HG03439 (cell line): ENCODE measurements at regions not wholly inside any gene's neighbourhood (a gene's known extent, or its start where the extent isn't known, plus 50 kb on each side); places are given as distances from the start of the nearest gene placed in this dataset.

Source experiments
- ATAC-seq: cut with Tn5 transposase; IDR thresholded peaks from one replicate; pipeline ENCODE4 v1.9.1; 2021; ENCODE audit warnings: mild to moderate bottlenecking, moderate library complexity; ENCODE audit not compliant: unreplicated experiment

- no peak for ATAC-seq
Measured at GRCh38 chr6:9957215-9957759, 457.6 kb downstream of the TFAP2A start.

- no peak for ATAC-seq
Measured at GRCh38 chr6:9948678-9949077, 466.2 kb downstream of the TFAP2A start.

DNA sequence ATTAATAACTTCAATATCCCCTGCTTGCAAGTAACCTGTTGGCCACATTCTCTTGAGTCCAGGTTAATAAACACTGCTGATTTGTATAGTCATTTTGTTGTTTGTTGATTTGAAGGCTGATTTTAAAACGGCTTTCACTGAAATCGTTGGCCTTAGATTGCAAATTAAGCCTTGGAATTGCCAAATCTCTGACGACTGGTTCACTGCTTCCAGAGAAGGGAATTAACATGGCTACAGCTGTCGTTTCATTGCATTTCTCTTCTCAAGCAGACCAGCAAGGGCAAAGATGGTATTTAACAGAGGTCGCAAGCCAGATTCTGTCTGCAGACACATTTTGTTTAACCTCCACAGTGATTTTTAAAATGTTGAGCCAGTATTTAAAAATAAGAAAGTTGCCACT is 470.9 kb downstream of the TFAP2A start:
- no peak for ATAC-seq

GRCh38 chr6:9943026-9943425 is 471.8 kb downstream of the TFAP2A start:
- ATAC-seq, result no peak

- no peak for ATAC-seq
Measured at GRCh38 chr6:9942131-9942530, 472.7 kb downstream of the TFAP2A start.

GRCh38 chr6:9938801-9939200 is 476.1 kb downstream of the TFAP2A start:
- ATAC-seq, result no peak

- ATAC-seq, result no peak
Measured at GRCh38 chr6:9937031-9937763, 477.7 kb downstream of the TFAP2A start.

- ATAC-seq, result no peak
Measured at GRCh38 chr6:9936551-9936950, 478.3 kb downstream of the TFAP2A start.

- no peak for ATAC-seq
Measured at GRCh38 chr6:9933677-9934076, 481.2 kb downstream of the TFAP2A start.

DNA sequence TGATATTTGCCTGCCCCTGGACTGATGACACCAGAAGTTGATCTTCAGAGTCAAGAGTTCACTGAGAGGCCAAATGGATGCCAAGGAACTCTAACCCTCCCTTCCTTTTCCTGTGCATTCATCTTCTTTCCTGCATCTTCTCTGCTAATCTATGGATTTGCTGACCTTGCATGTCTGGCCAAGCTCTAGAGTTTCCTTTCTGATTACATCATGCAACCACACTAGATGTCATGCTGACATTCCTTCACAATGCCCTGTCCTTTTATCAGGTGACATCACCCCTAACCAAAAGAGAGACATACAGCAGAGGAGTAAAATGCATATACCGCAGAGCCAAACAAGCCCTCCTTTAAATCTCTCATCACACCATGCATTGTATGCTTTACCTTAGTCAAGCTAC is 487.6 kb downstream of the TFAP2A start:
- ATAC-seq, result no peak

- ATAC-seq, result no peak
Measured at GRCh38 chr6:9924971-9925370, 489.9 kb downstream of the TFAP2A start.

DNA sequence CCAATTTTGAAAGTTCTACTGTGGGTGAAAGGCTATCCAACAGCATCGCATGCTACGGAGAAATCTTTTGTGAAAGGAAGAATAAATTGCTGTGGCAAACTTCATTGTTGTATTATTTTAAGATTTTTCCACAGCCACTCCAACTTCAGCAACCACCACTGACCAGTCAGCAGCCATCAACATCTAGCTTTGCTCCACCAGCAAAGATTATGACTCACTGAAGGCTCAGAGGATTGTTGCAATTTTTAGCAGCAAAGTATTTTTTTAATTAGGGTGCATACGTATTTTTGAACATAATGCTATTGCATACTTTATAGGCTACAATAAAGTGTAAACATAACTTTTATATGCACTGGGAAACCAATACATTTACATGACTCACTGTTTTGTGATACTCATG is 493.5 kb downstream of the TFAP2A start:
- no peak for ATAC-seq

- no peak for ATAC-seq
Measured at GRCh38 chr6:9914951-9915350, 499.9 kb downstream of the TFAP2A start.

DNA sequence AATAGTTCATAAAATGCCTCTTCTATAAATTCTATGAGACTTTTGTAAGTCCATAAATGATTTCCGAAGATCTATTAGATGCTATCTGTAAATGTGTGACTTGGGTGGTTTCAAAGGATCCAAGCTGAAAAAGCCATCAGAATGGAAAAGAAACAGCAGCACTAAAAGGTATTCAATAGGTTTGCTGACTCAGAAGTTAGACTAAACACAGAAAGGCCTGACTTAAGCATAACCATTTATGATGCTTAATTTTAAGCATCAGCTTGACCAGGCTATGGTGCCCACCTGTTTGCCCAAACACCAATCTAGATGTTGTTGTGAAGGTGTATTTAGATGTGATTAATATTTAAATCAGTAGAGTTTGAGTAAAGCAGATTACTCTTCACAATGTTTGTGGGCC is 513.5 kb downstream of the TFAP2A start:
- no peak for ATAC-seq

DNA sequence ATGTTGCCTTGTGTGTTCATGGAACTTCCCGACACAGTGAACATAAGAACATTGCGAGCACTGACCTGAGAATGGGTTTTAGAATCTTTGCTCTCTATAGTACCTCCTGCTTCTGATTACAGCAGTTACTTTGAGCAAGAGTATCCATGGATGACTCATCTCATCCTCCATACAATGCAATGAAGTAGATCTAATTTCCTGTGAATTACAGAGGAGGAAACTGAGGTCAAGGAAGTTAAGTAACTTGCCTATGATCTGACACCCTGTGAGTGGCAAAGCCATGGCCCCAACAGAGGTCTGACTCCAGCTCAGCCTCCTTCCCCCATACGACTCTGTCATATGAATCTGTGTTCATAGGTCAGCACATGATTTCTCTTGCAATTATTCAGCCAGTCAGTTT is 518.1 kb downstream of the TFAP2A start:
- no peak for ATAC-seq

- no peak for ATAC-seq
Measured at GRCh38 chr6:9890893-9891292, 524.0 kb downstream of the TFAP2A start.

DNA sequence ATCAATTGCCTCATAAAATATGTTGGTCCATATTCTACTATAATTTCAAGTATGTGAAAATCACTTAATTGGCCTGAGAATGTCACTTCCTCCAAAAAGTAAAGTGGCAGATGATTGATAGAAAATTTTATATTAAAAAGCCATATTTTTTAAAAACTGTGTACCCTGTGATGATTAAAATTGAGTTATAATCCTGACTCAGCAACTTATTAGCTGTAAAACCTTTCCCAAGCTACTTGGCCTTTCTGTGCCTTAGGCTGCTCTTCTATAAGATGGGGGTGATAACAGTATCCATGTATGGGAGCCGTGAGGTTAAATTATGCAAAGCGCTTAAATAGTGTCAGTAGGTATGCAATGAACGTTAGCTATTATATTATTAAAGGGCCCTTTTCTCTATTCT is 524.4 kb downstream of the TFAP2A start:
- no peak for ATAC-seq

- ATAC-seq, result no peak
Measured at GRCh38 chr6:9878535-9878934, 536.3 kb downstream of the TFAP2A start.

DNA sequence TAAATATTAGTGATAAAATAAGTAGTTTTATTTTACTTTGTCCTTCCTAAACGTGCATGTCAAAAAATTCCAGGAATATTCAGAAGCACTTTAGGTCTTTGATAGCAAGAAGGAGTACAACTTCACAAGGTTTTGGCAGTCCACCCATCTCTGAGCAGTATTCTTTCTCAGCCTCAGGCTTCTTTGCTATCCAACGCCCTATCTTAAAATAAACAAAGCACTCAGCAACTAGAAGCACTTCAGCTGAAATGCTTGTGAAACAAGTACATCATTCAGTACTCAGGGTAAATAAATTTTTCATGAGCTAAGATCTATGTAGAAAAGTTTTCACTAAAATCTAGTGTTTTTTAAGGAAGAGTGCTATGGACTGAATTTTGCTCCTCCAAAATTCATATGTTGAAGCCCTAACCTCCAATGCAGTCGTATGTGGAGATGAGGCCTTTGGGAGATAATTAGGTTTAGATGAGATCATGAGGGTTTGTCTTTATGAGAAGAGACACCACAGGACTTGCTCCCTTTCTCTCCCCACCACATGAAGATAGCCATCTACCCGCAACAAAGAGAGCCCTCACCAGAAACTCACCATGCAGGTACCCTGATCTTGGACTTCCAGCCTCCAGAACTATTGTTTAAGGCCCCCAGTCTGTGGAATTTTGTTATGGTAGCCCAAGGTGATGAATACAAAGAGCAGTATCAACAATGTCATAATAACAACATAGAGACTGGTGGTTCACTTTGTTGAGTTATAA is 539.1 kb downstream of the TFAP2A start:
- no peak for ATAC-seq

DNA sequence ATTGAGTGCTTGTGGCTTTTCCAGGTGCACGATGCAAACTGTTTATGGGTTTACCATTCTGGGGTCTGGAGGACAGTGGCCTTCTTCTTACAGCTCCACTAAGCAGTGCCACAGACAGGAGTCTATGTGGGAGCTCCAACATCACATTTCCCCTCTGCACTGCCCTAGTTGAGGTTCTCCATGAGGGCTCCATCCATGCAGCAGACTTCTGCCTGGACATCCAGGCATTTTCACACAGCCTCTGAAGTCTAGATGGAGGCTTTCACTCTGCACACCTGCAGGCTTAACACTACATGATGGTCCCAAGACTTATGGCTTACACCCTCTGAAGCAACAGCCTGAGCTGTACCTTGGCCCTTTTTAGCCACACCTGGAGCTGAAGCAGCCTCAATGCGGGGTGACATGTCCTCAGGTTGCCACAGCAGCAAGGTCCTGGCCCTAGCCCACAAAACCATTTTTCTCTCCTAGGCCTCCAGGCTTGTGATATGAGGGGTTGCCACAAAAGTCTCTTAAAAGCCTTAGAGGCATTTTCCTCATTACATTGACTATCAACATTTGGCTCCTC is 552.2 kb downstream of the TFAP2A start:
- no peak for ATAC-seq

- ATAC-seq, result no peak
Measured at GRCh38 chr6:9851541-9852380, 563.1 kb downstream of the TFAP2A start.
